ACC112 (cell line): ENCODE measurements at regions not wholly inside any gene's neighbourhood (a gene's known extent, or its start where the extent isn't known, plus 50 kb on each side); places are given as distances from the start of the nearest gene placed in this dataset.
A peak's percentile ranks its signal among the peaks of the same experiment; 100 is the strongest.
"Not testable (repeated sequence)": the region's sequence is repeated elsewhere in the genome, so short reads cannot be mapped to it uniquely, and the experiment has no call there.

Experiments used
- H2AFZ ChIP-seq: fragments of 200-600 bp; sonication (generic); one replicate; pipeline ENCODE4 v1.6.0; 2017; ENCODE audit warnings: antibody characterized with exemption, low read length; ENCODE audit not compliant: unreplicated experiment
- H3K27ac ChIP-seq: fragments of 200-600 bp; sonication (generic); 2 replicates; pipeline ENCODE4 v1.5.1; 2014; ENCODE audit warnings: low read depth, mild to moderate bottlenecking, antibody characterized with exemption, low read length, moderate library complexity
- H3K27me3 ChIP-seq: fragments of 200-600 bp; sonication (generic); 2 replicates; pipeline ENCODE4 v1.6.1; 2014; ENCODE audit warnings: mild to moderate bottlenecking, antibody characterized with exemption, low read length, moderate library complexity, mixed read lengths; ENCODE audit not compliant: insufficient read depth
- H3K36me3 ChIP-seq: fragments of 200-600 bp; sonication (generic); 2 replicates; pipeline ENCODE4 v1.6.1; 2016; ENCODE audit warnings: mild to moderate bottlenecking, antibody characterized with exemption, low read length, moderate library complexity, mixed read lengths; ENCODE audit not compliant: insufficient read depth
- H3K4me1 ChIP-seq: fragments of 200-600 bp; sonication (generic); one replicate; pipeline ENCODE4 v1.6.1; 2016; ENCODE audit warnings: low read length, mixed read lengths; ENCODE audit not compliant: insufficient read depth, unreplicated experiment, control insufficient read depth
- H3K4me3 ChIP-seq: fragments of 200-600 bp; sonication (generic); 2 replicates; pipeline ENCODE4 v1.5.1; 2014; ENCODE audit warnings: mild to moderate bottlenecking, low read depth, low read length
- H3K79me2 ChIP-seq: fragments of 200-600 bp; sonication (generic); one replicate; pipeline ENCODE4 v1.6.0; 2016; ENCODE audit warnings: low read length; ENCODE audit not compliant: control insufficient read depth, unreplicated experiment, insufficient read depth

GRCh38 chr2:195555971-195556370 lies 101.1 kb upstream of the SLC39A10 start:
- H3K4me3 ChIP-seq: no peak overlapping the region
- peaks cover 10% of the 10 kb centered on the region for H3K4me1 ChIP-seq
- no peaks in the 10 kb centered on the region for H3K79me2 ChIP-seq
- H3K36me3 ChIP-seq: no peaks in the 10 kb centered on the region
- H3K27ac ChIP-seq: no peak overlapping the region
- no peaks in the 10 kb centered on the region for H3K27me3 ChIP-seq
- H2AFZ ChIP-seq: no peak overlapping the region

- Histone ChIP-seq H3K4me3 (no peak overlapping the region), H3K4me1 (no peaks in the 10 kb centered on the region), H3K27ac (no peak overlapping the region), H3K36me3 (no peaks in the 10 kb centered on the region), H3K79me2 (no peaks in the 10 kb centered on the region), H3K27me3 (no peaks in the 10 kb centered on the region), H2AFZ (peak overlapping the region; percentile 42)
These were observed 104.4 kb upstream of the SLC39A10 start for GRCh38 chr2:195552581-195552980.

- H3K4me1 ChIP-seq: peaks cover 8% of the 10 kb centered on the region
- H3K27me3 ChIP-seq: no peaks in the 10 kb centered on the region
- no peak overlapping the region for H2AFZ ChIP-seq
- no peak overlapping the region for H3K4me3 ChIP-seq
- H3K27ac ChIP-seq: no peak overlapping the region
- no peaks in the 10 kb centered on the region for H3K79me2 ChIP-seq
- H3K36me3 ChIP-seq: no peaks in the 10 kb centered on the region
These were observed 108.7 kb upstream of the SLC39A10 start for GRCh38 chr2:195548198-195548940.

- H3K4me1 ChIP-seq, H3K36me3 ChIP-seq, H3K79me2 ChIP-seq, H2AFZ ChIP-seq, H3K4me3 ChIP-seq, H3K27ac ChIP-seq, H3K27me3 ChIP-seq: not testable (repeated sequence)
These were observed 109.7 kb upstream of the SLC39A10 start for GRCh38 chr2:195547268-195547840.

- H3K27me3 ChIP-seq: no peaks in the 10 kb centered on the region
- H3K36me3 ChIP-seq: no peaks in the 10 kb centered on the region
- H3K4me3 ChIP-seq: no peak overlapping the region
- no peak overlapping the region for H2AFZ ChIP-seq
- H3K79me2 ChIP-seq: no peaks in the 10 kb centered on the region
- peaks cover 8% of the 10 kb centered on the region for H3K4me1 ChIP-seq
- no peak overlapping the region for H3K27ac ChIP-seq
These were observed 111.2 kb upstream of the SLC39A10 start for GRCh38 chr2:195545811-195546210.

- H3K27me3 ChIP-seq: no peaks in the 10 kb centered on the region
- H3K4me3 ChIP-seq: peak overlapping the region; percentile 31; the same call in 1 of the 2 replicates
- peaks cover 8% of the 10 kb centered on the region for H3K4me1 ChIP-seq
- H3K27ac ChIP-seq: peak overlapping the region; percentile 66
- H3K36me3 ChIP-seq: no peaks in the 10 kb centered on the region
- no peaks in the 10 kb centered on the region for H3K79me2 ChIP-seq
- H2AFZ ChIP-seq: peak overlapping the region; percentile 80
These were observed 112.8 kb upstream of the SLC39A10 start for GRCh38 chr2:195543902-195544894.

- H3K4me1 ChIP-seq: peaks cover 8% of the 10 kb centered on the region
- no peak overlapping the region for H3K27ac ChIP-seq
- no peak overlapping the region for H2AFZ ChIP-seq
- H3K79me2 ChIP-seq: no peaks in the 10 kb centered on the region
- H3K36me3 ChIP-seq: no peaks in the 10 kb centered on the region
- H3K27me3 ChIP-seq: no peaks in the 10 kb centered on the region
- no peak overlapping the region for H3K4me3 ChIP-seq
These were observed 114.0 kb upstream of the SLC39A10 start for GRCh38 chr2:195543063-195543462.

- H3K36me3 ChIP-seq: no peaks in the 10 kb centered on the region
- H3K4me1 ChIP-seq: peaks cover 8% of the 10 kb centered on the region
- no peaks in the 10 kb centered on the region for H3K27me3 ChIP-seq
- H3K4me3 ChIP-seq: no peak overlapping the region
- no peak overlapping the region for H2AFZ ChIP-seq
- H3K79me2 ChIP-seq: no peaks in the 10 kb centered on the region
- H3K27ac ChIP-seq: no peak overlapping the region
These were observed 115.0 kb upstream of the SLC39A10 start for GRCh38 chr2:195542067-195542466.

GRCh38 chr2:195538937-195539336 lies 118.1 kb upstream of the SLC39A10 start:
- no peaks in the 10 kb centered on the region for H3K36me3 ChIP-seq
- no peaks in the 10 kb centered on the region for H3K79me2 ChIP-seq
- peaks cover 13% of the 10 kb centered on the region for H3K4me1 ChIP-seq
- no peak overlapping the region for H2AFZ ChIP-seq
- H3K27me3 ChIP-seq: no peaks in the 10 kb centered on the region
- H3K4me3 ChIP-seq: no peak overlapping the region
- H3K27ac ChIP-seq: no peak overlapping the region

- H3K4me3 ChIP-seq: no peak overlapping the region
- no peak overlapping the region for H3K27ac ChIP-seq
- no peaks in the 10 kb centered on the region for H3K36me3 ChIP-seq
- H3K27me3 ChIP-seq: no peaks in the 10 kb centered on the region
- H2AFZ ChIP-seq: no peak overlapping the region
- H3K4me1 ChIP-seq: peaks cover 21% of the 10 kb centered on the region
- H3K79me2 ChIP-seq: no peaks in the 10 kb centered on the region
These were observed 119.2 kb upstream of the SLC39A10 start for GRCh38 chr2:195537811-195538210.
